ENCODE measurements at regions not wholly inside any gene's neighbourhood (a gene's known extent, or its start where the extent isn't known, plus 50 kb on each side); places are given as distances from the start of the nearest gene placed in this dataset.

DNA sequence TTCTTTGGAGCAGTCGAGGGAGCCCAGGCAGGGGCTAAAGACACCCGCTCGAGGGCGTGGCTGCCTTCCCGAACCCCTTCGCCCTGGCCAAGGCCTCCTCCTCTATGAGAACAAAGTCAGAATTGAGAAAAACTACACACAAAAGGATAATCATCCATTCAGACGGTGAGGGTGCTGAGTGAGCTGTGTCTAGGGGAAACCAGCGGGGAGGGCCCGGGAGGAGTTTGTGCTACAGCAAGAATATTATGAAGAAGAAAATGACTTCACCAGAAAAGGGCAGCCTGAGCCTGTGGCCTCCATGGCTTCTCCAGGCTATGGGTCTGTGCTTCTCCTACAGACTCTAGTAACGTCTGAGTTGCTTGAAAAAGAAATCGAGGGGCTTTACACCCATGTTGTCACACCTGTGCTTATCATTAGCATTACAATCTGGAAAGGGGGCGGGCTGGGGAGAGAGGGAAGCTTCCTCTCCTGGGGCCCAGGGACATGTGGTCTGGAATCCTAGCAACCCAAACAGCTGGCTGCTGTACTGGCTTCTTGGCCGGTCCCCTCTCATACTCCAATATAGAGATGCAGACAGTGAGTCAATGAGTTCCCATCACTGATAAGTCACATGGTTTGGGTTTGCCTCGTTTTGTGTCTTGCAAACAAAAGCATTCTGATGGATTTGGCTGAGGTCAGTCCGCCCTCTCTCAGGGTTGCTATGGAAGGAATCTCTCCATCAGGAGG lies 52.0 kb upstream of the ARL4C start:
- H3K36me3 Mint-ChIP-seq, result no peaks in the 10 kb centered on the region

DNA sequence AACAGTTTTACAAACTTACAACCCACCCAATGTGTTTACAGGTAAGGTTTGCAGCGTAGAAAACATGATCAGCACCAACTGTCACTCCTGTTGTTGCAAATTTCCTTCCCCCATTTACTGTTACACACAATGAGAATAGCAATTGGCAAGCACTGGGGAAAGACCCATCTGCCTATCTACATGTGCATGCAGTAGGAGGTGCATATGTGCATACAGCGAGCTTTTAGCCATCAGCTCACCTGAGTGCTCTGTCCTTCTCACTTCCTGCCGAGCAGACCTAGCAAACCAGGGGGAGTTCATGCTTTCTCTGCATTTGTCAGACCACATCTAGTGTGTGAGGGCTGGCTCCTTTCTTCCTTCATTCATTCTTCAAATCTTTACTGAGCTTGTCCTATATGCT lies 49.9 kb upstream of the ARL4C start:
- Mint-ChIP-seq H3K27me3 (peaks cover 54% of the 10 kb centered on the region), H3K4me1 (peaks cover 0 to 6% (median 3%) of the 10 kb centered on the region in 4 donors), H3K9me3 (no peaks in the 10 kb centered on the region), H3K4me3 (no peak overlapping the region), H3K27ac (no peak overlapping the region), H3K36me3 (no peaks in the 10 kb centered on the region)
- Histone ChIP-seq H3K9me3 (ENCODE audit: control insufficient read depth in 2 of 2, low read length in 2 of 2) (no peaks in the 10 kb centered on the region), H3K4me3 (ENCODE audit: low read depth, low read length) (no peak overlapping the region), H3K4me1 (ENCODE audit: control insufficient read depth, insufficient read depth, low read length, poor library complexity, severe bottlenecking) (peaks cover 3% of the 10 kb centered on the region), H3K27me3 (ENCODE audit: control insufficient read depth, insufficient read depth, low read length) (peaks cover 13% of the 10 kb centered on the region), H3K27ac (ENCODE audit: insufficient read depth, low read length, poor library complexity, severe bottlenecking) (no peak overlapping the region), H3K36me3 (ENCODE audit: control insufficient read depth, insufficient read depth, low read length) (no peaks in the 10 kb centered on the region)
- no peak for ATAC-seq (ENCODE audit: low read depth in 2 of 2)
- no peak for DNase-seq

More for the DNA sequence above, 52.0 kb upstream of the ARL4C start:
- H3K9me3 ChIP-seq (ENCODE audit: control insufficient read depth in 2 of 2, low read length in 2 of 2), result no peaks in the 10 kb centered on the region
- Mint-ChIP-seq H3K27me3 (peaks cover 46% of the 10 kb centered on the region), H3K27ac (no peak overlapping the region), H3K4me3 (no peak overlapping the region), H3K4me1 (peaks cover 0 to 6% (median 3%) of the 10 kb centered on the region in 4 donors), H3K9me3 (no peaks in the 10 kb centered on the region)
- H3K4me1 ChIP-seq (ENCODE audit: control insufficient read depth, insufficient read depth, low read length, poor library complexity, severe bottlenecking), result peaks cover 3% of the 10 kb centered on the region
- H3K4me3 ChIP-seq (ENCODE audit: low read depth, low read length), result no peak overlapping the region
- ATAC-seq (ENCODE audit: low read depth in 2 of 2) (no peak), DNase-seq (no peak)
- H3K27ac ChIP-seq (ENCODE audit: insufficient read depth, low read length, poor library complexity, severe bottlenecking), result no peak overlapping the region
- no peaks in the 10 kb centered on the region for H3K36me3 ChIP-seq (ENCODE audit: control insufficient read depth, insufficient read depth, low read length)
- peaks cover 13% of the 10 kb centered on the region for H3K27me3 ChIP-seq (ENCODE audit: control insufficient read depth, insufficient read depth, low read length)

Measured in CD4-positive, CD25-positive, alpha-beta regulatory T cell (primary cell).